GM11168 (cell line): ENCODE measurements at regions not wholly inside any gene's neighbourhood (a gene's known extent, or its start where the extent isn't known, plus 50 kb on each side); places are given as distances from the start of the nearest gene placed in this dataset.

ENCODE experiments used
- in situ Hi-C: fragments of 300-500 bp; cut with MboI; formaldehyde crosslinking; loops from one replicate; pipeline ENCODE4 v1.12.0; 2022; ENCODE audit warnings: low sequenced_read_pairs; ENCODE audit not compliant: unreplicated experiment

DNA sequence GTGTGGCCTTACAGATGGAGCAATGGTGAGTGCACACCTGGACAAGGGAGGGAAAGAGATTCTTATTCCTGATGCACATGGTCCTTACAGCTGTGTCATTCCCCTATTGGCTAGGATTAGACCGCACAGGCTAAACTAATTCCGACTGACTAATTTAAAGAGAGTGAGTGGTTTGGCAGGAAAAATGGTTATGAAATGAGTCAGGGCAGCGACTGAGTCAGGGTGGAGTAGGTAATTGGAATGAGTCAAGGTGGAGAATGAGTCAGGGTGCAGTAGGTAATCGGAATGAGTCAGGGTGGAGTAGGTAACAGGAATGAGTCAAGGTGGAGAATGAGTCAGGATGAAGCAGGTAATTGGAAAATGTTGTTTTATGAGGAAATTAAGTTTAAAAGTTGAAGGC, 1353.7 kb upstream of the LRRTM1 start:
- in situ Hi-C loops = no loop called here

- in situ Hi-C loops = no loop called here
Observed at GRCh38 chr2:81650048-81650971, 1345.8 kb upstream of the LRRTM1 start.

GRCh38 chr2:81648806-81649205, 1344.3 kb upstream of the LRRTM1 start:
- in situ Hi-C loops = no loop called here

DNA sequence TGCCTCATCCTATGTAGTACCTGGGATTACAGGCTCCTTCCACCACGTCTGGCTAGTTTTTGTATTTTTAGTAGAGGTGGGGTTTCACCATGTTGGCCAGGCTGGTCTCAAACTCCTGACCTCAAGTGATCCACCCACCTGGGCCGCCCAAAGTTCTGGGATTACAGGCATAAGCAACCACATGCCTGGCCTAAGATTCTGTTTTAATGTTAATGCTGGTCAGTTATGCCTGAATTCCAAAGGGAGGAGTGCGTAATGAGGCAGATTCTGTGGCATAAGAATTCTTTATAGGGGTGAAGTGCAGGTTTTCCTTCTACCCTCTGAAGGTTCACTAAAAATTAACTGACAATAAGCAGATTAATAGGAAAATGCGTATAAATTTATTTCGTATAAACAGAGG, 1343.8 kb upstream of the LRRTM1 start:
- in situ Hi-C loops = no loop called here

DNA sequence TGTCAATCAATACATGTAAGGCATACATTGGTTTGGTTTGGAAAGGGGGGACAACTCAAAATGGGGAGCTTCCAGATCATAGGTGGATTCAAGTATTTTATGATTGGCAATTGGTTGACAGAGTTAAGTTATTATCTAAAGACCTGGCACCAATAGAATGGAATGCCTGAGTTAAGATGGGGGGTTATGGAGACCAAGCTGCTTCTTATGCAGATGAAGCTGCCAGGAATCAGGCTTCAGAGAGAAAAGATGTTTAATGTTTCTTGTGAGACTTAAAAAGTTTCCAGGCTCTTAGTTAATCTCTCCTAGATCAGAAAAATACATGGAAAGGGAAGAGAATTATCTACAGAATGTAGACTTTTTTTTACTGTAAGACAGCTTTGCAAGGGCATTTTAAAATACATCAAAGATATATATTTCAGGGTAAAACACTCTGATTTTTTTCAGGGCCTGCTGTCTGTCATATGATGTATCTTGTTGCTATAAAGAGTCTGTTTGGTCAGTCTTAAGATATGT, 1343.2 kb upstream of the LRRTM1 start:
- in situ Hi-C loops = no loop called here

DNA sequence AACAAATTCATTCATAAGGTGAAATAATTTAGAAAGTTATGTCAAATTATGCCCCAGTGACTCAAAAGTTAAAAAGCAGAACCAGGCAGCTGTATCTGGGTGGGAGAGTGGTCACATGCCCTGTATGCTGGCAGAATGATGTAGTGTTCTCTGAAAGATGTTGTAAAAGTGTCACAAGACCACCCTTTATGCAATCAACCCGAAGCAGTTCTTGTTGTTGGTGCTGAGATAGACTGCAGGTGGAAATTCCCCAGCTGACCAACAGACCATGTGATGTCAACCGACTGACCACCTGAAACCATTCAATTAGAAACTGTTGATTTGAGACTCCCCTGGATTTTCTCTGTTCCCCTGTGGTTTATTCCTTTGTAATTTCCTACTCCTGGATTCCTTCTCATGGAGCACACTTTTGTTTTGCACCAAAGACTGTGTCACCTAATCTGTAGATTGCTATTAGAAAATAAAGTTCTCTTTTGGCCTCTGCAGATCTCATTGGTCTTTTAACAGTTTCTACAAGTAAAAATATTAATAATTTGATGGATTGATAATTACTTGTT, 1341.3 kb upstream of the LRRTM1 start:
- in situ Hi-C loops = no loop called here

GRCh38 chr2:81644189-81644588, 1339.6 kb upstream of the LRRTM1 start:
- in situ Hi-C loops = no loop called here

- in situ Hi-C loops = no loop called here
Observed at GRCh38 chr2:81624825-81625224, 1320.3 kb upstream of the LRRTM1 start.

GRCh38 chr2:81600088-81600487, 1295.5 kb upstream of the LRRTM1 start:
- in situ Hi-C loops = no loop called here

DNA sequence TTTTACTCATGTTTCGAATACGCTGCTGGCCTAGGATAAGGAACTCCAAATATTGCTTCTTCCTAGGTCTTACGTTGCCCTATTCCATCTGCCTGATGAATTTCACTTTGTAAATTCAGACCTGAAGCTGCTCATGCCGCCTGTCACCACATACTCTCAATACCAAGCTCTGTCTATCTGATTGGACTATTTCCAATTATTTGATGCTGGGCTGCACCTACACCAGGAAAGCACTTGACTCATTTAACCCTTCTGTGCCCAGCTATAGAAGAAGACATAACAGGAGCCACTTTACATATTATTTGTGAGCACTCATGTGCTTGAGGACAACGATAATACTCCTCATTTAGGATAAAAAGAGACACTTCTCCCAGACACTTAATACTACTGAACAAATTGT, 1293.9 kb upstream of the LRRTM1 start:
- in situ Hi-C loops = no loop called here

GRCh38 chr2:81589406-81589805, 1284.9 kb upstream of the LRRTM1 start:
- in situ Hi-C loops = no loop called here

GRCh38 chr2:81583311-81584108, 1279.0 kb upstream of the LRRTM1 start:
- in situ Hi-C loops = no loop called here

GRCh38 chr2:81576713-81577112, 1272.2 kb upstream of the LRRTM1 start:
- in situ Hi-C loops = no loop called here

- in situ Hi-C loops = no loop called here
Observed at GRCh38 chr2:81551040-81551634, 1246.6 kb upstream of the LRRTM1 start.

- in situ Hi-C loops = no loop called here
Observed at GRCh38 chr2:81550277-81550676, 1245.7 kb upstream of the LRRTM1 start.

GRCh38 chr2:81549646-81550045, 1245.1 kb upstream of the LRRTM1 start:
- in situ Hi-C loops = no loop called here

- in situ Hi-C loops = no loop called here
Observed at GRCh38 chr2:81545626-81546025, 1241.1 kb upstream of the LRRTM1 start.

DNA sequence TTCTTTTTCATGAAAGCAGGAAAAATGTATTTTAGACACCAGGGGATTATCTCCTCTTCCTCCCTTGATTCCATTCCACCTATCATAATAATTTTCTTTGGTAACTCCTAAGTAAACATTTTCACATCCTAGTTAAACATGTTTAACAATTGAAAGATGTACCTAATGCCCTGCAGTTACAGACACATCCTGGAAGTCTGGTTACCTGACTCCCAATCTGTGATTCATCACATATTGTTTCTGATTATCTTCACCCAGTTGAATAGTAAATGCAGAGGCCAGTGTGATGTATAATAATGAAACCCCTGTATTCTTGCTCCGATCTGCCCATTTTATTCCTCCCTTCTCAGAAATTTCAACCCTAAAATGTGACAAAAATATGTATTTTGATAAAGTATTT, 1237.6 kb upstream of the LRRTM1 start:
- in situ Hi-C loops = no loop called here

DNA sequence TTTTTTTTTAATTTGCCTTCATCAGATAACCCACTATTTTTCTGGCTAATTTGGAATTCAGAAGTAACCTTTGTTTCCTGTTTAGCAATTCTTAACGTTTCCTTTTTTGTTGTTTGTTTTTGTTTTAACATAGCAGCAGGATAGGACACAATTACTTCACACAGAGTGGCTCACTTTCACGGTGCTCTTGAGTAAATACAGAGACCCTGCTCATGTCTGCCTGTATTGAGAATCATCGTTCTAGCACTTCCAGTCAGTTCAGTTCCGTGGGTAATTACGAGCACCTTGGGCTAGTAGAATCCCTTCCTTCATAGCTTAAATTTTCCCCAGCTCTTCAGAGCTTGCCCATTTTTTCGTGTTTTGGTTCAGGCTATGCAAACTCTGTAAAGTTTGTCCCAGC, 1225.4 kb upstream of the LRRTM1 start:
- in situ Hi-C loops = no loop called here

- in situ Hi-C loops = no loop called here
Observed at GRCh38 chr2:81528852-81529480, 1224.4 kb upstream of the LRRTM1 start.
